ENCODE measurements at regions not wholly inside any gene's neighbourhood (a gene's known extent, or its start where the extent isn't known, plus 50 kb on each side); places are given as distances from the start of the nearest gene placed in this dataset.

DNA sequence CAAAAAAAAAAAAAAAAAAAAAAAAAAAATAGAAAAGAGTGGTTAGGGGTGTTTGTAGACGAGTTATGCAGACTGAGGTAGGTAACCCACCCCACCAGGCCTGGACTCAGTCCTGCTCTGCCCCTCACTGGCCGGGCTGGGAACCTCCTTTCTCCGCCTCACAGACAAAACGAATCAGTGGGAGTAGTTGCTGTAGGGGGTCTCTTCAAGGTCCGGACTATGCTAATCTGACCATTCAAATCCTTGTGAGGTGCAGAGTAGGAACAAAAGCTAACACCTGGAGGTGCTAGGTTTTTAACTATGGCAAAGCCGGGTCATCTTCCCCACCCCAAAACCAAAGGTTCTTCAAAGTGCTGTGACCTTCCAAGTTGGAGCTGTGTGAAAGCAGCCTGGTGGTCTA, 223.7 kb downstream of the SLC4A3 start:
- TF ChIP-seq, protein P1, sequence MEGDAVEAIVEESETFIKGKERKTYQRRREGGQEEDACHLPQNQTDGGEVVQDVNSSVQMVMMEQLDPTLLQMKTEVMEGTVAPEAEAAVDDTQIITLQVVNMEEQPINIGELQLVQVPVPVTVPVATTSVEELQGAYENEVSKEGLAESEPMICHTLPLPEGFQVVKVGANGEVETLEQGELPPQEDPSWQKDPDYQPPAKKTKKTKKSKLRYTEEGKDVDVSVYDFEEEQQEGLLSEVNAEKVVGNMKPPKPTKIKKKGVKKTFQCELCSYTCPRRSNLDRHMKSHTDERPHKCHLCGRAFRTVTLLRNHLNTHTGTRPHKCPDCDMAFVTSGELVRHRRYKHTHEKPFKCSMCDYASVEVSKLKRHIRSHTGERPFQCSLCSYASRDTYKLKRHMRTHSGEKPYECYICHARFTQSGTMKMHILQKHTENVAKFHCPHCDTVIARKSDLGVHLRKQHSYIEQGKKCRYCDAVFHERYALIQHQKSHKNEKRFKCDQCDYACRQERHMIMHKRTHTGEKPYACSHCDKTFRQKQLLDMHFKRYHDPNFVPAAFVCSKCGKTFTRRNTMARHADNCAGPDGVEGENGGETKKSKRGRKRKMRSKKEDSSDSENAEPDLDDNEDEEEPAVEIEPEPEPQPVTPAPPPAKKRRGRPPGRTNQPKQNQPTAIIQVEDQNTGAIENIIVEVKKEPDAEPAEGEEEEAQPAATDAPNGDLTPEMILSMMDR (IDR thresholded peaks at IDR 0.05; ENCODE audit: borderline replicate concordance, insufficient read depth, low read depth, low read length) = no peak
- no peak overlapping the region for H3K4me3 ChIP-seq (ENCODE audit: low read depth, low read length)

DNA sequence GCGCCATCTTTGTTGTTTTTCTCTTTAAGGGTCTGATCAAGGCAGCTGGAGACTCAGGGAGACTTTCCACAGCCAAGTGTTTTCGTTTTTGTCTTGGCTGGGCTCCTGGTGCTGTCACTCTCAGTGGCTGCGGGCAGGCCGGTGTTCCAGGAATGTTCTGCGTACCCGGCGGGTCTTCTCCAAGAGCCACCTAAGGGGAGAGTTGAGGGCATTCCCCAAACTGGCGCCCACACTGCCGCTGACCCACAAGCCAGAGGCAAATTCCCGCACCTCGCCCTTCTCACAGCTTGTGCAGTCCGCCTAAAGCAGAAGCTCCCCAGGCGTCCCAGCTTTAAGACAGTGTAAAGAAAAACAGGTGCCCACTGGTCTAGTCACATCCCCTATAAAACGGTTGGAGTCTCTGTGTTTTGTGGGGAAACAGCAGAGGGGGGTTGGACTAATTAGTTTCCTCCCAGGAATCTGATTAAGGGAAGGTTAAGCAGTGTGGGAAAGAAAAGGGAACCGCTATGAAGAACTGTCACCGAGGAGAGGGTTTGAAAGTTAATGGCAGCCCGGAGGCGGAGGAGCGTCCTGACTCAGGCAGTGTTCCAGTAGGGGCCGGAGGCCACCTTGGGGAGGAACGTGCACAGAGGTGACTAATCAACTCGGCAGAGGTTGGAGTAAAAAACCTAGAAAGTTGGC, 224.5 kb downstream of the SLC4A3 start:
- TF ChIP-seq, protein P1 (IDR thresholded peaks at IDR 0.05; ENCODE audit: borderline replicate concordance, insufficient read depth, low read depth, low read length) = no peak
- H3K4me3 ChIP-seq (ENCODE audit: low read depth, low read length) = no peak overlapping the region

DNA sequence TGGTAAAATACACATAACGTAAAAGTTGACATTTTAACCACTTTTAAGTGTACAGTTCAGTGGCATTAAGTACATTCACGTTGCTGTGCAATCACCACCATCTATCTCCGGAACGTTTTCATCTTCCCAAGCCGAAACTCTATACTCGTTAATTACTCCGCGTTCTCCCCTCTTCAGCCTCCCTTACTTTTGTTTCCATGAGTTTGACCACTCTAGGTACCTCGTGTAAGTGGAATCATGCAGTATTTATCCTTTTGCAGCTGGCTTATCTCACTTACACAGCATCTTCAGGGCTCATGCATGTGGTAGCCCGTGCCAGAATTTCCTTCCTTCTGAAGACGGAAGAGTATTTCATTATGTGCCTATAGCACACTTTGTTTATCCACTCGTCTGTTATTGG, 225.2 kb downstream of the SLC4A3 start:
- H3K4me3 ChIP-seq (ENCODE audit: low read depth, low read length) = no peak overlapping the region
- TF ChIP-seq, protein P1 (IDR thresholded peaks at IDR 0.05; ENCODE audit: borderline replicate concordance, insufficient read depth, low read depth, low read length) = no peak

DNA sequence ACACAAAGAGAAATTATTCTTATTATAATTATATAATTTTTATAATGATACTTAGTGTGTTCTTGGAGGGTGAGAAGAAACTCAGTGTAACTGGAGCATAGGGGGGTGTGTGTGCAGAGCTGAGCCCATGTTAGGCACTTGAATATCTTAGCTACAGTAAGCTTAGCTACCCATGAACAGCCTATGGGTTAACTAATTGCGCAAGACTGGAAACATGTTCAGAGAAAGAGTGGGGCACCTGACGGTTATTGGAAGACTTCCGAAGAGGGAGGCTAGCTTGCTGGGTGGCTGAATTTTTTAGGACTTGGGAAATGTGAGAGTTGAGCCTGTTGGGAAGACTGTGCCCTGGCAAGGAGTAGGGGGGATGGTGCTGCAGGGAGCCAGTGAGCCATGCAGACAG, 229.2 kb downstream of the SLC4A3 start:
- TF ChIP-seq, protein P1 (IDR thresholded peaks at IDR 0.05; ENCODE audit: borderline replicate concordance, insufficient read depth, low read depth, low read length) = no peak
- H3K4me3 ChIP-seq (ENCODE audit: low read depth, low read length) = no peak overlapping the region

DNA sequence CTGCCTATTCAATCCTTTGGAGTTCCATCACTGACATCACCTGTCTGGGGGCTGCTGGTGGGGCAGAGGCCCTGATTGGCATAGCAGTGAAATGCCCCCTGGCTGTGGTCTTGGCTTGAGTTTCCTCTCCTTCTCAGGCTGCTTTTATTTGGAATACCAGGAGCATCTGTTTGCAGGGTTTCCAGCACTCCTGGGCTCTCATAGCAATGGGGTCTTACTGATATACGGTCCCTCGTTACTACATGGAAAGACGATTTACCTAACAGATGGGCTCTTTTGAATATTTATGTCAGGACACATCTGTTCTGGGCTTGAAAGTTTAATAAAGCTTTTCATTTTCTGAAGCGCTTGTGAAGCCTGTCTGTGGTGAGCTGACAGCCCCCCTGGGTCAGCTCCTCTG, 230.3 kb downstream of the SLC4A3 start:
- TF ChIP-seq, protein P1 (IDR thresholded peaks at IDR 0.05; ENCODE audit: borderline replicate concordance, insufficient read depth, low read depth, low read length) = no peak
- H3K4me3 ChIP-seq (ENCODE audit: low read depth, low read length) = no peak overlapping the region

DNA sequence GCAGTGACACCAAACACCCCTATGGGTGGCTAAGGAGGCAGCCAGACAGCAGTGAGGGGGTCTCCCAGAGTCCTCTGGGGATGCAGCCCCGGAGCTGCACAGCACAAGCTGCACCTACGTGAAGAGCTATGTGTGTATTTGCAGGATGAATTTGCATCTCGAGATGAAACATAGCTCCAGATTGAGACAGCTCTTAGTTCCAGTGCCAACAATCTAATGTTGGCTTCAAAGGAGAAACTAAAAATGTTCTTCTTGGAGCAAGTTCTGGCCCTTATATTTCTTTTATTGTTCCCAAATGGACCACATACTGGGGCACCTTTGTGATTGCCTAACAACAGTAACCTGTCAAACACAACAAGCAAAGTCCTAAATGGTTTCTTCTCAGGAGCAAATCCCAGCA, 233.9 kb downstream of the SLC4A3 start:
- H3K4me3 ChIP-seq (ENCODE audit: low read depth, low read length) = no peak overlapping the region
- TF ChIP-seq, protein P1 (IDR thresholded peaks at IDR 0.05; ENCODE audit: borderline replicate concordance, insufficient read depth, low read depth, low read length) = no peak

DNA sequence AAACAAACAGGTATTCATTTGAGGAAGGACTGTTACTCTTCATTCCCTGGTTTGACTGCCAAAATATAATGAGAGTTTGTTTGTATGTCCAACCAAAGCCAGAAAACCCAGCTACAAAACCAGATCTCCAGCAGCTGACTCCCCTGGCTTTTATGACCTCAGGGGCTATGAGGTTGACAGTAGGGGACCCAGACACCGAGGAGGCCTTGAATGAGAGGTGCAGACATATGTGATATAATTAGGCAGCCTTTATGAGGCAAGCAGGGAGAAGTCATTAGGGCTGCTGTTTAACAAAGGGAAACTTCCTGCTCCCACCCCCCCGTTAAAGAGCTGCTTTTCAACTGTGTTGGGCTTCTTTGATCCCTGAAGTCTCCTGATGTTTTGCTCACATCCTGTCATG, 236.7 kb downstream of the SLC4A3 start:
- TF ChIP-seq, protein P1 (IDR thresholded peaks at IDR 0.05; ENCODE audit: borderline replicate concordance, insufficient read depth, low read depth, low read length) = no peak
- H3K4me3 ChIP-seq (ENCODE audit: low read depth, low read length) = no peak overlapping the region

All from GM12875 (cell line).